Activated CD4-positive, alpha-beta T cell treated with anti-CD3 and anti-CD28 coated beads, Interleukin-2, amount 50 U/mL, for 48 hours (primary cell): ENCODE measurements at regions not wholly inside any gene's neighbourhood (a gene's known extent, or its start where the extent isn't known, plus 50 kb on each side); places are given as distances from the start of the nearest gene placed in this dataset.

ENCODE experiments used
- DNase-seq, 2 experiments: peaks; one replicate each; pipeline ENCODE4 v3.0.0-alpha.2; 2020

DNA sequence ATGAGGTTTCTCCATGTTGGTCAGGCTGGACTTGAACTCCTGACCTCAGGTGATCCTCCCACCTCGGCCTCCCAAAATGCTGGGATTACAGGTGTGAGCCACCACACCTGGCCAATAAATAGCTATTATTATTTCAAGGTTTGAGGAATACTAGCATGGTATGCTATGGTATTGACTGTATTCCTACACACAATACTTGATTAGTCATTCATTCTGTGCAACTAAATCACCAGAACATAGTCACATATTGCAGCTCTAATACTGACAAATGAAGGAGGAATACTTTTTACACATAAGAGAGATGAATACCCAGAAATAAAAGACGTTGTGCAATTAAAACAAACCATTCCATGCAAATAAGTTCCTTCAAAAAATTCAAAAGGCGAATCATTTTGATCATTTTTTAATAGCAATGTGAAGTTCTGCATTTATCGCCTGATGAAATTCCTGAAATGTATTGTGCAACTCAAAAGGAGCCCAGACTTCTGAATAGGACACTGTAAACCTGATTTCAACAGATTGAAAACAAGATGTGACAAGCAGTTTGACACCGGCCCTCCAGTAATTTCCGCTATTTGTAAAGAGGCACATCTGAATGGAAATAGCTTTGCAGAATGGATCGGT lies 687.4 kb upstream of the SEMA6A start:
- DNase-seq: no peak

DNA sequence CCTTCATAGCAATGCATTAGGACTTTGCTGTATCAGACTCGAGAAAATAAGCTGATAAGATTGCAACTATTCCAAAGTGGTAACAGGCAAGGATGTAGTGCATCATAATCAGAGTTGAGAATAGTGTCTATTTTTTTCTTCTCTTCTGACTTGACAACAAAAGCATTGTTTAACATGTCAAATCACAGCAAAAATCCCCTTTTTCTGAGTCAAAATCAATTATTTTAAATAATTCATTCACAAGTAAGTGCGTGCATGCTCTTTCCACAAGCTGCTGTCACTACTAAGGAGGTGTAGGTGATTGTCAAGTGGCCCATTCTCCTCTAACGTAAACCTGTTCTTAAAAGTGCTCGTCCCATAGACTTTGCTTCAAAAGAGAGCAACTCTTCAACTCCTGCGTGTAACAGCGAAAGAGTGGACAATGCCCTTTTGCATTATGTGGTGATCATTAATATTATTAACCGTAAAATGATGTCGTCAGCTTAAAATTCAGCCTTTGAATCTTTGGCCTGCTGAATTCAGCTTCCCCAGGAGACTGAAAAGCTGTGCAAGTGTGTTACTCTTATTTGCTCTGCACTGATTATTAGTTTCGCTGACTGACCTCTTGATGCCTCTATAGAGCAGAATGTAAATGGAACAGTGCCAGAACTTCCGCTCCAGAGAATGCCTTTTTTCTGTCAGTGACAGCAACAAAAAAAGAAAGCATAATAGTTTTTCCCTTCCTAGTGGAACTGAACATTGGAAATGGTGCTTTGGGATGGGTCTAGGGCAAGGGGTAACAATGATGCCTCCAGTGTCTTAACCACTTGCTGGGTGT lies 680.8 kb upstream of the SEMA6A start:
- DNase-seq: no peak

DNA sequence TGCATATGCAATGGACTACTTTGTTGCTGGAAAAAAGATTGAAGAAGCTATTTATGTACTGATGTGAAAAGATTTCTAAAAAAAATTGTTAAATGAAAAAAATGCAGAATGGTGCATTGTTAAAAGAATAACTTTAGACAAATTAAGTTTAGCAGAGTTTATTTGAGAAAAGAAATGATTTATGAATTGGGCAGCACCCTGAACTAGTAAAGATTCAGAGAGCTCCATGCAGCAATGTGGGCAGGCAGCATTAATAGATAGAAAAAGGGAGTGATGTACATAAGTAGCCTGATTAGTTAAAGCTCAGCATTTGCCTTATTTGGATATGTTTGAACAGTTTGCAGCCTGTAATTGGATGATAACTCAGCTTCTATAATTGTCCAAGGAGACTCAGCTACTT lies 677.9 kb upstream of the SEMA6A start:
- no peak for DNase-seq

DNA sequence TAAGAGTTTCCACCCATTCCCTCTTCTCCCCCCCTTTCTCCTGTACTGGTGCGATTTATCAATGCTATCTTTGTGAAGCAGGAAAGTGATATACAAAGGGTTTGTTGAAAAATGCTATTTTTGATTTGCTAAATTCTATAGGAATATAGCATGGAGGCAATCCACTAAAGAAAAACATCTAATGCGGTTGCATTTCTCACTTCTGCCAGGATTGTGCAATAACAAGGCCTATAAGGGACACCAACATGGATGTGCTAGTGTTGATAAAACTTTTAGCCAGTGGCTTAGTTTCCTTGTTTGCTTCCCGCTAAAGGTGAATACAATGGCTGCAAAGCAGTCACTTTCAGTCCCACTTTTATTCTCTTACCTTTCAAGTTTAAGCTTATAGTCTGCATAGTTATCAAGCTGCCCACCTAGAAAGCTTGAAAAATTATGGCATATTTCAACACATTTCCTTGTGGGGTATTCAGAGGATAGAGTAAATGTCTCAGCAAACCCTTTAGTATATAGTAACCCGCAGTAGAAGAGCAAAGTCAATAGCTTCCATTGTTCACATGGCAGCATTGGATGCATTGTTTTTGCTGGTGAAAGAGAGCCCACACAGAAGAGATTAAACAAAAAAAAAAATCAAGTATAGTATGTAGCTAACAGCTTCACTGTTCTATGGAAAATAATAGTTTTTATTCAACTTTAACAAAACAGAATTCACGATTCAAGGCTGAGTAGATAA lies 674.6 kb upstream of the SEMA6A start:
- no peak for DNase-seq

DNA sequence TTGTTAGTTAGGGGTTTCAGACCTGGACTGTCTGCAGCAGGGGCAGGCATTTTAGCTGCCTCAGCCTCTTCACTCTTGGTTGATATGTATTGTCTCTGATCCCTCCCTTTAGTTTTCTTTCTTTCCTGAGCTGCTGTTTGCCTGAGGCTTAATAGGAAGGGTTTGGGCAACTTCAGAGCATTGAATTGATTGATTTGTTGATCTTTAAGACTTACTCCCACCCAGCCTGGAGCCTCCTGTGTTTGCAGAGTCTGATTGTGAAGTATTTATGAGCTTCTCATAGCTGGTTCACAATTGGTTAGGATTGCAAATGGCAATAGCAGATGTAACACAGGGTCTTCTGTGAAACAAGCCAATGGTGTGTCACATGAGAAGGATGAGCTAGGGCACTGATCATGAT lies 671.8 kb upstream of the SEMA6A start:
- no peak for DNase-seq

DNA sequence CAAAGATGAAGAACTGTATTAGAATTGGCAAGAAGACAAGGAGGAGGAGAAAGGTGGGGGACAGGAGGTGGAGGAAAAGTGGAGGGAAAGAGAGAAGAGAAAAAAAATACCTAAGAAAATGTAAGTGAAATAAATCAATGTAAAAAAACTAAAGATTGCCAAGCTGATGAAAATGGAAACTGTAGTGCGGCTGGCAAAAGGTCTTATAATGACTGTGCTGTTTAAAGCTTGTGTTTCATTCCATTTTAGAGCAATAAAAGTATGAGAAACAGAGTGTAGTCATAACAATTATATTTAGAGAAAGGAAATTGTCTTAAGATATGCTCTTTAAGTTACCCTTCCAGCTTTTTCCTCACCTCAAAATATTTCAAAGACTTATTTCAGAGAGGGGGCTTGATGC lies 670.5 kb upstream of the SEMA6A start:
- no peak for DNase-seq

DNA sequence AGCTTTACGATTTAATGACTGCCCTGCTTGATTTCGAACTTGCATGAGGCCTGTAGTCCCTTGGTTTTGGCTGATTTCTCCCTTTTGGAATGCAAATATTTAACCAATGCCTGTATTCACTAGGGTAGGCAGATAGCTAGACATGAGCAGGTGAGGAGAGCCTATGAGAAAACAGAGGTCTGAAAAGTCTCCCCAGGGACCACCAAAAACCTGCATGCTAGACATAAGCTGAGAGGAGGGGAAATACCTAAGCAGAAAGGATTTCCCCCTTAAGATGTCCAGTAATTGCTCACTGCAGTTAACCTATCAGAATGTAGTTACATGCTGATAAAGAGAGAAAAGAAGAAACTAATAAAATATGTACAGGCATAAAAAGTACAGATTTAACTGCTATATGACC lies 667.4 kb upstream of the SEMA6A start:
- DNase-seq: no peak

DNA sequence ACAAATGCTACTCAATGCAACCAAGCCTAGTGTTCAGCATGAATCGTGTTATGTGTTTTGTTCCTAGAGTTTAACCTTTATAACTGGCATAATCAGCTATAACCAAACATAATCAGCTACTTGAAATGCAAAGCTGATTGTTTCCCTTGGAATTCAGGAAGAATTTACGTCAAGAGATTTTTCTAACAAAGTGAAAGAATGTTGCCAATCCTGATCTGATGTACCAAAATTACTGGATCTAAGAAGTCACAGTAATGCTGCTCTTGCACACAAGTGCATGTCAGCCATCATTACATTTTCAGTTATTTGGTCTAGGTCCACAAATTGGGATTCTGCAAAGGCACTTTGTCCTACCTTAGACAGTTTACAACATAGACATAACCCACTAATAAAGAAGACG lies 662.3 kb upstream of the SEMA6A start:
- no peak for DNase-seq

DNA sequence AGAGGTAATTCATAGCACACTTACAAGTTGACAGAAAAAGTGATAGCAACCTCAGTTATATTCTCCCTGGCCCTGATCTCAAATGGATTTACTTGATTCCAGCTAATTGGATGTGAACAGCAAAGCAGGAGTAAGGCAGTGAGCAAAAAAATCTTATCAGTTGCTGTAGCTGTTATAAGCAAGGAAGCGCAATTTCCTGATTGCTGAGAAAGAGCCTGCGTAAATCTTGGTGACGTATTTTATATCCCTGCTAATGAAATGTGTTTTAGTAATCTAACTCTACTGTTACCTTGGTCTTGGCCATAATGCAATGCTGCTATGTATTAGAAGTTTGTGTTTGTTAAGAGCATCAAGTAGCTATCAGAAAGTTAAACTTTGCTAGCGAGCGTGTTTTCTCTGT lies 661.2 kb upstream of the SEMA6A start:
- no peak for DNase-seq

DNA sequence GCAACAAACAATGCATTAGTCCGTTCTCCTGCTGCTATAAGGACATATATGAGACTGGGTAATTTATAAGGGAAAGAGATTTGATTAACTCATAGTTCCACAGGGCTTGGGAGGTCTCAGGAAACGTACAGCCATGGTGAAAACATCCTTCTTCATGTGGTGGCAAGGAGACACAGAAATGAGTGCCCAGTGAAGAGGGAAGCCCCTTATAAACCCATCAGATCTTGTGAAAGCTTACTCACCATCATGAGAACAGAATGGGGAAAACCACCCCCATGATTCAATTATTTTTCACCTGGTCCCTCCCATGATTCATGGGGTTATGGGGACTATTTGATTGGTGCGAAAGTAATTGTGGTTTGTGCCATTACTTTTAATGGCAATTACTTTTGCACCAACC lies 655.8 kb upstream of the SEMA6A start:
- DNase-seq: no peak

DNA sequence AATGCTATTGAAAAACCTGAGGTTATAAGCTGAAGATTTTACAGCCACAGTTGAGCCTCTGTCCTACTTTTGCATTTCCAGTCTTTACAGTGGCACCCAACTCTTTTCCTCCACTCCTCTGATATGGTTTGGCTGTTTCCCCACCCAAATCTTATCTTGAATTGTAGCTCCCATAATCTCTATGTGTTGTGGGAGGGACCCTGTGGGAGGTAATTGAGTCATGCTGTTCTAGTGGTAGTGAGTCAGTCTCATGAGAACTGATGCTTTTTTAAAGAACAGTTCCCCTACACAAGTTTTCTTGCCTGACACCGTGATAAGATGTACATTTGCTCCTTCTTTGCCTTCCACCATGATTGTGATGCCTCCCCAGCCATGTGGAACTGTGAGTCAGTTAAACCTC lies 646.1 kb upstream of the SEMA6A start:
- DNase-seq: no peak

DNA sequence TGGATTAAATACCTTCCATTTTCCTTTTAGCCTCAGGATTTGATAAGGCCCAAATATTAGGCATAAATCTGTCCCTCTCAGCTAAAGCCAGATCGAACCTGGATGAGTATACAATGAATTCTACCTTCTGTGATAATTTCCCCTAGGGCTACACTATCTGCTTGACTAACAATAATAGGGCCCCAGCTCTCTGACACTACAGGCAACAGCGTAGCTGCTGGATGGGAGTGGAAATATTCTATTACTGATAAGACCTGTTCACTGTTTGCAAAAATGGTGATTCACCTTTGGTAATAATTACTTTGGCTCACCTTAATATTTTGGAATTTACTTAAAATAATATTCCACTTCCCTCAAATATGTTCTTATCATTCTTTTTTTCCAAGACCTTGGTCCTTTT lies 644.2 kb upstream of the SEMA6A start:
- no peak for DNase-seq

DNA sequence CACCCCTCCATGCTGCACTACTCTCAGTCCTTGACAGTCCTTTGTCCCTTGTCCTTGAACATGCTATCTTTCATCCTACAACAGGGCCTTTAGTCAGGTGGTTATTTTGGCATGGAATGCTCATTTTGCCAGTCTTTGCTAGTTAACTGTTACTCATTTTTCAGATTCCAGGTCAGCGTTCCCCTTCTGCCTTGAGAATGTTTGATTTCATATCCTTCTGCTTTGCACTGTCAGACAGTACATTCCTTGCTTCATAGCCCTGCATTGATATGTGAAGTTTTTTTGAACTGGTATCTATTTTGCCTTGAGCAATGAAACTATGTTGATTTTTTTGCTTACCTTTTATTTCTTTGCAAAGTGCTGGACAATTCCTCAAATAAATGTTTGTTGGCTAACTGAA lies 638.2 kb upstream of the SEMA6A start:
- no peak for DNase-seq

DNA sequence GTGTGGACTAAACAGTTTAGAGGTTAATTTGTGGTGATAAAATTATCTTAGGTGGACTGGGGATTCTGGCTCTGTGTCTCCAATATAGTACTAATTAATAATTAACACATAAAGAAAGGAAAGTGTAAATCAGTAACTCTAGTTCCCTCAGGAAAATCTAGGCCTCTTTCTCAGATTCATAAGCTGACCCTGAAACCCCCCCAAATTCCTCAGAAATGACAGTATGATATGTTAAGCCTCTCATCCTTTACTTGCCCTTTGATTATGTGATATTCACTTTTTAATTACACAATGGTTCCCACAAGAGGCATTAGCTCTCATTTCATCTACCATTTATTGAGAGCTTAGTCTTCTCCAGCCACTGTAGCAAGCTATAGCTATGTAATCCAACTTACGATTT lies 636.2 kb upstream of the SEMA6A start:
- DNase-seq: no peak

DNA sequence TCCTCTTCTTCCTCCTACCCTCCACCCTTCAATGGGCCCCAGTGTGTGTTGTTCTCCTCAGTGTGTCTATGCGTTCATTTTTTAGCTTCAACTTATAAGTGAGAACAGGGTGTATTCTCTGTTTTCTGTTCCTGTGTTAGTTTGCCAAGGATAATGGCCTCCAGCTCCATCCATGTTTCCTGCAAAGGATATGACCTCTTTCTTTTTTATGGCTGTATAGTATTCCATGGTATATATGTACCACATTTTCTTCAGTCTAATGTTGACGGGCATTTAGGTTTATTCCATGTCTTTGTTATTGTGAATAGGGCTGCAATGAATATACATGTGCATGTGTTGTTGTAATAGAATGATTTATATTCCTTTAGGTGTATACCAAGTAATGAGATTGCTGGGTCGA lies 634.9 kb upstream of the SEMA6A start:
- no peak for DNase-seq

DNA sequence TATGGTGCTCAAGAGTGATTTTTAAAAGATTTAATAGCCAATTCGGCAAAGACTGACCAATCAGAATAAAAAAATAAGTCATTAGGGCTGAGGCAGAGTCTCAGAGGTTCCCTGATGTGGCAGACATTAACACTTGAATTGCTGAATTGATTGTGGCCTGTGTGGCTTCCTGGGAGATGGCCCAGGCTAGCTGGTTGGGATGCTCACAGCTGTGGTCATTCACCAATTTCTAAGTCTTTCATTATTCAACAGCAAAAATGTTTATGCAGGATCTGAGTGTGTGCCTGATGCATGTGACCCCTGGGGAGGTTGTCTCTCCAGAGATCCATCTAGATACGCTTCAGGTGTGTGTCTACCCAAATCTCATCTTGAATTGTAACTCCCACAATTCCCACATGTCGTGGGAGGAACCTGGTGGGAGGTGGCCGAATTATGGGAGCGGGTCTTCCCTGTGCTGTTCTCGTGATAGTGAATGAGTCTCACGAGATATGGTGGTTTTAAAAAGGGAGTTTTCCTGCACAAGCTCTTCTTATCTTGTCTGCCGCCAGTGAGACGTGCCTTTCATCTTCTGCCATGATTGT lies 632.6 kb upstream of the SEMA6A start:
- no peak for DNase-seq

DNA sequence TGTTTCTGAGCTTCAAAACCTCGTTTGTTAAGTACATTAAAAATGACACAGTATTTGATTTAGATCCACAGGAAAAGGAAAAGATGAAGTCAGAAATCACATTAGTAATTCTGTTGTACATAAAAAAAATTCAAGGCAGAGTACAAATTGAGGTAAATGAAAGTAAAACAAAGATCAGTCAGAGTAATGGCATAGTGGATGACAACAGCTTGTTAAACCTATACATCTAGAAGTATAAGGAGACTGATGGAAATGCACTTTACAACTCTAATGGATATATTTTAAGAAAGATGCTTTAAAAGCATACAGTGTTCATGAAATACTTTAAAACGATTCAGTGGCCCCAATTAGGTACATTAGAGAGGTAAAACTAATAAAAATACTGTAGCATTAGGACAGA lies 631.3 kb upstream of the SEMA6A start:
- no peak for DNase-seq

DNA sequence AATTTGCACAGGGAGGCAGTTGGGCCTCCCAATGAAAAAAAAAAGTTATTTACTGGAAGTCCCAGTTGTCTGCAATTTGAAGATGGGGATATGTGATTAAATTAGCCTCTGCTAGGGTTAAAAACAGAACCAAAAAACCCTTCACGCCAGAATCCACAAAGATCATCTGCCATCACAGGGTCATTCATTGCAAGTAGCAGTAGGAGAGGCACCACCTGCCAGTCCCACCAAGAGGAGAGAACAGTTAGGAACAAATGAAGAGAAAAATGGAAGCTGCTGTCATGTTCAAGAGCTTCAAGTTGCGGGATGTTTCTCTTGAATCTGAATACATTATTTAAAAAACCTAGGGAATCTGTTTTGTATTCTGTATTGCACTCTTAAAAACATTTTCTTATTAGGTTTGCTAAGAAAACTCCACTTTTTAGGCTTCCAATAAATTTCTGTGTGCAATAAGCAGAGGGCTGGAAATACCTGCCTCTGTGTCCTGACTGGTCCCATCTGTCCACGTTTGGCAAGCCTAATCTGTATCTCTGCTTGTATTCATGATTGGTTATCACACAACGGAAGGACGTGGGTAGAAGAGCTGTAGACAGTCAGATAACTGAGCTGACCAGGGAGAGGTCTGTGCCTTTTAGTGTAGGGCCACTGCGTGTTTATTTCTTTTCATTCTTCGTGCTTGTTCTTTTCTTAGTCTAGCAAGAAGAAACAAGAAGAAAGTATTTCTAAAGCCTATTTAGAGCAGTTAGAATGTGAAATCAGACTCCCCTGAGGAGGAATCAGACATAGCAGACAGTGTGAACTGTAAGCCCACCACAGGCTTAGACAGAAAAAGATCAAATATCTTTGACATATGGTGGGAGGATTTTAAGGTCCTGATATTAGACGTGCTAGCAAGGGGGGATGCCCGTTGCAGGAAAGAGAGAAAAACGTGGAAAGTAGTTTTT lies 630.6 kb upstream of the SEMA6A start:
- no peak for DNase-seq

DNA sequence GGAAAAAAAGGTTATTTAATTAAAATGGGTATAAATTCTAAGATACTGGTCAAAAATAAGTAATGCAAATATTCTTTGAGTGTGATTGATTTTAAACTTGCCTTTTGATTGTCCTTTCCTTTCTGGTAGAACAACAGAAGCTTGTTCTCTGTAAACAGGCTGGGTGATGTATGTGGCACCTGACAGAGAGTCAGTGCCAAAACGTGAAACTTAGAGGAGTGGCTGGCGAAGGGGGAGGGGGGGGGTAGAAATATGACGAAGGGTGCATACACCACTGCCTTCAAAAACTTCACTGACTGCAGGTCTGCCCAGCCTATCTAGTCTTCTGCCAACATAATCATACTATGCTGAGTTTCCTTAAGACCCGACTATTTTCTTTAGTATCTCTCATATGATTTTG lies 629.8 kb upstream of the SEMA6A start:
- no peak for DNase-seq

DNA sequence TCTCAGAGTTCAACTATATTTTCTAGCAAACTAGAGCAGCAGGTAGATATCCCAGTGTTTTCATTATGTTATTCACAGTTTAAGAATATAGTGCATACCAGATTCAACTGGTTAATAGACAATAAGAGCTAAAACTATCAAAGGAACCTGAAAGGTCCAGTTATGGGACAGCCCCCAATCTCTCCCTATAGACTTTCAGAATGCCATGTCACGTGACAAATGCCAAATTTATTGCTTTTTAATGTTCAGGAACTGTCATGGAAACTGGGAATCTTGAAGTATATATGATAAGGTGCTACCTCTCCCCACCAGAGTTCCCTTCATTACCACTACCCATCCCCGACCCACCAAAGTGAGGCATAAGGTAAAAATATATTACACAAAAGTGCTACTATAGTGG lies 629.0 kb upstream of the SEMA6A start:
- no peak for DNase-seq

DNA sequence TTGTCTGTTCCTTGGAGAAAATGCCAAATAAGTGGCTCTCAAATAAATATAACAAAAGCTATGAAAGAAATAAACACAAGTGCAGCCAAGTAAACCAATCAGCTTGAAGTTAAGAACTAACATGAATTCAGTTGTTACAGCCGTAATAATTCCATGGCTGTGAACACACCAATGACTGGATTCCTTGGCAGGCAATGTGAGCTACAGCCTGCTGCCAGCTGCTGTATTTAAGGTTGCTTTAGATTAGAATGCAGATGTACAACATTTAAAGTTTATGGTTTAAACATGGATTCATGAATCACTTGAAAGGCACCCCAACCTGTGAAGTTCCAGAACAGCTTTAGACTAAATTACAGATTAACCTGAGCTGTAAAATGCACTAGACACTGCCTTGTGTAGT lies 626.4 kb upstream of the SEMA6A start:
- no peak for DNase-seq

DNA sequence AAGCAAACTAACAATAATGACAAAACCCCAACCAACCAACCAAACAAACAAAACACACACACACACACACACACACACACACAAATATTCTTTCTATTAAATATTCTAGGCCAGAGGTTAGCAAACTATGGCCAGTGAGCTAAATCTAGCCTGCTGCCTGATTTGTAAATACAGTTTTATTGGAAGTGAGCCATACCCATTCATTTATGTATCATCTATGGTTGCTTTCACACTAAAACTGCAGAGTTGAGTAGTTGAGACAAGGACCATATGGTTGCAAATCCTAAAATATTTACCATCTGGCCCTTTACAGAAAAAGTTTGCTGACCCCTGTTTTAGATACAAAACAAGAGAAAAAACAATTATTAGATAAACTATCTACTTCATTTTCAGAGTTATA lies 620.5 kb upstream of the SEMA6A start:
- DNase-seq: no peak

DNA sequence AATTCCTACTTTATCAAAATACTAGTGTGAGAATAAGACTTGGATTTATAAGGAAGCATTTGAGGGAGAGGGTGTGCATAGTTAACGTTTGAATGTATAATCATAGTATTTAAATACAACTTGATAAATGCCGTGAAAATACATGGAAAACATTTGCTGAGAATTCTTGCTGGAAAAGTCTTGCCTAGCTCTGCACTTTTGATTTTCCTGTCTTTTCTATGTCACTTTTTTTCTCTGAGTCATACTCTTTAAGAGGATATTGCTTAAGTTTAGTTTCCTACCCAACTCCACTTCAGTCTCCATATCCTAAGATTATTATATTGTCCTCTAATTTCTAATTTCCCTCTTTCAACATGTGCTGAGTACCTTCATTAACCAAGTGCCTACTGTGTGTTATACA lies 616.6 kb upstream of the SEMA6A start:
- DNase-seq: no peak
